Coronary artery (tissue), 2 donors: ENCODE measurements at regions not wholly inside any gene's neighbourhood (a gene's known extent, or its start where the extent isn't known, plus 50 kb on each side); places are given as distances from the start of the nearest gene placed in this dataset.
"Not testable (repeated sequence)": the region's sequence is repeated elsewhere in the genome, so short reads cannot be mapped to it uniquely, and the experiment has no call there.

ENCODE experiments used
- DNase-seq: peaks from one replicate; pipeline ENCODE4 v3.0.0-alpha.2; 2017; ENCODE audit warnings: low spot score
- H3K27ac ChIP-seq, 2 donors: fragments of 200-600 bp; sonication (generic); one replicate each; pipeline ENCODE4 v1.5.1; 2016 to 2019
- H3K4me3 ChIP-seq: fragments of 200-600 bp; sonication (generic); 2 replicates; pipeline ENCODE4 v1.5.1; 2016; ENCODE audit warnings: mild to moderate bottlenecking, moderate library complexity
- CTCF ChIP-seq: fragments of 200-600 bp; sonication (generic); IDR thresholded peaks from one replicate; pipeline ENCODE4 v1.5.1; 2019; ENCODE audit warnings: antibody characterized with exemption

GRCh38 chr16:22642416-22643088 is 131.9 kb downstream of the NPIPB5 start:
- H3K4me3 ChIP-seq = no peak overlapping the region
- TF ChIP-seq CTCF = no peak
- H3K27ac ChIP-seq = no peak overlapping the region
- DNase-seq = peak; percentile 47

- not testable (repeated sequence) for H3K27ac ChIP-seq, DNase-seq
Observed at GRCh38 chr16:22643203-22643602, 132.5 kb downstream of the NPIPB5 start.

GRCh38 chr16:22643886-22644285 is 133.2 kb downstream of the NPIPB5 start:
- Histone ChIP-seq H3K4me3 (no peak overlapping the region), H3K27ac (no peak overlapping the region)
- TF ChIP-seq CTCF = no peak
- DNase-seq = no peak

More at GRCh38 chr16:22643203-22643602, 132.5 kb downstream of the NPIPB5 start:
- H3K4me3 ChIP-seq = not testable (repeated sequence)

- Histone ChIP-seq H3K27ac (no peak overlapping the region), H3K4me3 (no peak overlapping the region)
- no peak for TF ChIP-seq CTCF
- DNase-seq = no peak
Observed at GRCh38 chr16:22645868-22646267, 135.2 kb downstream of the NPIPB5 start.

- TF ChIP-seq CTCF = no peak
- Histone ChIP-seq H3K27ac (no peak overlapping the region), H3K4me3 (no peak overlapping the region)
- DNase-seq = peak; percentile 36
Observed at GRCh38 chr16:22646948-22647556, 136.4 kb downstream of the NPIPB5 start.

- TF ChIP-seq CTCF = no peak
- Histone ChIP-seq H3K27ac (no peak overlapping the region), H3K4me3 (no peak overlapping the region)
- DNase-seq = peak; percentile 47
Observed at GRCh38 chr16:22648141-22648540, 137.4 kb downstream of the NPIPB5 start.

GRCh38 chr16:22648941-22649340 is 138.2 kb downstream of the NPIPB5 start:
- TF ChIP-seq CTCF = no peak
- Histone ChIP-seq H3K27ac (no peak overlapping the region), H3K4me3 (no peak overlapping the region)
- peak; percentile 17 for DNase-seq

- not testable (repeated sequence) for H3K27ac ChIP-seq
- peak; percentile 14 for DNase-seq
Observed at GRCh38 chr16:22651111-22651817, 140.6 kb downstream of the NPIPB5 start.

More at GRCh38 chr16:22651111-22651817, 140.6 kb downstream of the NPIPB5 start:
- H3K4me3 ChIP-seq = not testable (repeated sequence)
